ENCODE measurements at regions not wholly inside any gene's neighbourhood (a gene's known extent, or its start where the extent isn't known, plus 50 kb on each side); places are given as distances from the start of the nearest gene placed in this dataset.

DNA sequence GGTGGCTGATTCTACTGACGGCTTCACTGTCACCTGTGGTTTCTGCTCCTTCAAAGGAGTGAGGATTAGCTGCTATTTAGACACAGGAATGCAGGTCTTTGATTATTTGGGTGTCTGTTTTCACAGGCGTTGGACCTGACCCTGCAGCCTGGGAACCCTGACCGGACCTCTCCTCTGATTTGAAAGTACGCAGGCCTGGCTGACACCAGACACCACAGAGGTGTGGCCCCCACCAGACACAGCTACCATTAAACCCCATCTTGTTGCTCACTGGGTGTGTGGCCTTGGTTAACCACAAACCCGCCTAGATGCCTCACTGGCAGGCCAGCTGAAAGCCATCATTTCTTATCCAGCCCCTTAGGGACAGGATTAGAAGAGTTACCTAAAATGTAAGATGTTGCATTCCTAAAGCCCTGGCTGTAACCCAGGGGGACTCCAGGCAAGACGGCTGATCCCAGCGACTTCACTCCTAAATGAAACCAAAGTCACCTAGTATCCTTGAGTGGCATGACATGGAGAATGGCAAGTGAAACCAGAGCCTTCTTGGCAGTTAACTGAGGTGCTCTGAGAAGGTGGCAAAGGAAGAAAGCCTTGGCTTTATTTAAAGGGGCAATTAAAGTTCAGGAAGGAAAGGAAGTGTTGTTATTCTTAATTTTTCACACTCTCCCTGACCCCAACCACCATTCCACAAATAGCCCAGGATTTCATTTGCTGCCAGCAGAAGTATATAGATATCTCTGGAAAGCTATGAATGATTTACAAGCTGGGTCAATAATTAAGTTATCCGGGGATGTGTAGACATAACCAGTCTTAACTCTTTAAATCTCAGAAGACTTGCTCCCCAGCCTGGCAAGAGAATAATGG is 169.9 kb downstream of the QRSL1 start:
- Histone ChIP-seq H3K27ac (no peak overlapping the region), H3K4me3 (no peak overlapping the region)

DNA sequence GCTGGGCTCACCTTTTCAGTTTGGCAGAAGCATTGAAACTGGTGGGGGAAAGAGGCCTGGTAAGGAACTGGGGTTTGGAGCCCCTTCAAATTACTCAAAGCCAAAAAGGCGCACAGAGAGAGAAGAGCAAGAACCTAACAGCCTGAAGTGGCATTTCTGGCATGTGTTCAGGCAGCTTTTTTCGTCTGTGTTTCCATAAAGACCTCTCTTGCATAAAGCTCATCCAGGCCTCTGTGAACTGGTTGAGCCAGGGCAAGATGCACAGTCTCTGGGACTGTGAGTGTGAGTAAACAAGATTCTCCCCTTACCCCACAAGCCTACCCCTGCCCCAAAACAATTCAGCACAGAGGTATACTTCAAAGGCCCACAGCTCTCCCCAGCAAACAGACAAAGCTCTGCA is 167.8 kb downstream of the QRSL1 start:
- no peaks in the 10 kb centered on the region for H3K9me3 ChIP-seq
- no peaks in the 10 kb centered on the region for H3K36me3 ChIP-seq
- no peak overlapping the region for H3K4me3 ChIP-seq
- no peaks in the 10 kb centered on the region for H3K27me3 ChIP-seq
- H3K27ac ChIP-seq, result no peak overlapping the region
- DNase-seq (ENCODE audit: low spot score in 2 of 2), result no peak
- intact Hi-C loops (cut with DNase I), result no loop called here
- H3K4me1 ChIP-seq, result no peaks in the 10 kb centered on the region
- TF ChIP-seq, protein P1, sequence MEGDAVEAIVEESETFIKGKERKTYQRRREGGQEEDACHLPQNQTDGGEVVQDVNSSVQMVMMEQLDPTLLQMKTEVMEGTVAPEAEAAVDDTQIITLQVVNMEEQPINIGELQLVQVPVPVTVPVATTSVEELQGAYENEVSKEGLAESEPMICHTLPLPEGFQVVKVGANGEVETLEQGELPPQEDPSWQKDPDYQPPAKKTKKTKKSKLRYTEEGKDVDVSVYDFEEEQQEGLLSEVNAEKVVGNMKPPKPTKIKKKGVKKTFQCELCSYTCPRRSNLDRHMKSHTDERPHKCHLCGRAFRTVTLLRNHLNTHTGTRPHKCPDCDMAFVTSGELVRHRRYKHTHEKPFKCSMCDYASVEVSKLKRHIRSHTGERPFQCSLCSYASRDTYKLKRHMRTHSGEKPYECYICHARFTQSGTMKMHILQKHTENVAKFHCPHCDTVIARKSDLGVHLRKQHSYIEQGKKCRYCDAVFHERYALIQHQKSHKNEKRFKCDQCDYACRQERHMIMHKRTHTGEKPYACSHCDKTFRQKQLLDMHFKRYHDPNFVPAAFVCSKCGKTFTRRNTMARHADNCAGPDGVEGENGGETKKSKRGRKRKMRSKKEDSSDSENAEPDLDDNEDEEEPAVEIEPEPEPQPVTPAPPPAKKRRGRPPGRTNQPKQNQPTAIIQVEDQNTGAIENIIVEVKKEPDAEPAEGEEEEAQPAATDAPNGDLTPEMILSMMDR (IDR thresholded peaks at IDR 0.05), result no peak

More for the DNA sequence above, 169.9 kb downstream of the QRSL1 start:
- H3K36me3 ChIP-seq, result no peaks in the 10 kb centered on the region
- intact Hi-C loops (cut with DNase I), result no loop called here
- no peaks in the 10 kb centered on the region for H3K9me3 ChIP-seq
- no peak for DNase-seq (ENCODE audit: low spot score in 2 of 2)
- TF ChIP-seq, protein P1 (IDR thresholded peaks at IDR 0.05), result no peak
- H3K4me1 ChIP-seq, result no peaks in the 10 kb centered on the region
- H3K27me3 ChIP-seq, result no peaks in the 10 kb centered on the region

DNA sequence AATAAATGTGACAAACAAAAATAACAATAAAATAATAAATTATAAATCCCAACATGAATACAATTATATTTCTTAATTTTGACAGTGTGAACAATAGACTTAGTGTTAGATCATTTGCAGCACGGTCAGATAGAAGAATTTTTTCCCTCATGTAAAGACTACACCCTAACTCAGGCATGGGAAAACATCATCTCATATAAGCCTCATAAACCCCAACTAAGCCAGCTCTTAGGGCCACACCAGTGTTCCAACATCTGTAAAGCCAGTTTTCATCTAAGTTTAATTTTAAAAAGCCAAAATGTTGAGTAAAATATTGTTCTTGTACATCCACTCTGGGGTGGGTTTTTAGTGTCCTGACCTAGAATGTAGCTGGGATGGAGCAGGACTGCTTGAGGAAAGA is 167.4 kb downstream of the QRSL1 start:
- intact Hi-C loops (cut with DNase I), result no loop called here
- H3K4me1 ChIP-seq, result no peaks in the 10 kb centered on the region
- H3K4me3 ChIP-seq, result no peak overlapping the region
- TF ChIP-seq, protein P1 (IDR thresholded peaks at IDR 0.05), result no peak
- no peaks in the 10 kb centered on the region for H3K36me3 ChIP-seq
- no peaks in the 10 kb centered on the region for H3K9me3 ChIP-seq
- no peak overlapping the region for H3K27ac ChIP-seq
- no peak for DNase-seq (ENCODE audit: low spot score in 2 of 2)
- H3K27me3 ChIP-seq, result no peaks in the 10 kb centered on the region

DNA sequence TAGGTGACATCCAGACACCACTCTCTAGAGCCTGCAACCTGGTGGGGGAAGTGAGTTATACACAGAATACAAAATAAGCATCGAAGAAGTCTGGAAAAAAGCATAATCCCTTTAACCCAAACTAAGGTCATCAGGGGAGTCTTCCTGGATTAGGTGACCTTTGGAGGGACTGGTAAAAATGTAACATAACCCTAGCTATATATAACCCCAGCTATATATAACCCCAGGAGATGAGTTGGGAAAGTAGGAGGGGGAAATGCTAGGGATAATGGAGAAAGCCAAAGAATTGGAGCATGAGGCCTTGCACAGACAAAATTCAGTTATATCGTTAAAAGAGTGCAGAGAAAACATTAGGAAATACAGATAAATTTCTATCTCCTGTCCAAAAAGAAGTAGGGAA is 164.8 kb downstream of the QRSL1 start:
- intact Hi-C loops (cut with DNase I), result no loop called here

DNA sequence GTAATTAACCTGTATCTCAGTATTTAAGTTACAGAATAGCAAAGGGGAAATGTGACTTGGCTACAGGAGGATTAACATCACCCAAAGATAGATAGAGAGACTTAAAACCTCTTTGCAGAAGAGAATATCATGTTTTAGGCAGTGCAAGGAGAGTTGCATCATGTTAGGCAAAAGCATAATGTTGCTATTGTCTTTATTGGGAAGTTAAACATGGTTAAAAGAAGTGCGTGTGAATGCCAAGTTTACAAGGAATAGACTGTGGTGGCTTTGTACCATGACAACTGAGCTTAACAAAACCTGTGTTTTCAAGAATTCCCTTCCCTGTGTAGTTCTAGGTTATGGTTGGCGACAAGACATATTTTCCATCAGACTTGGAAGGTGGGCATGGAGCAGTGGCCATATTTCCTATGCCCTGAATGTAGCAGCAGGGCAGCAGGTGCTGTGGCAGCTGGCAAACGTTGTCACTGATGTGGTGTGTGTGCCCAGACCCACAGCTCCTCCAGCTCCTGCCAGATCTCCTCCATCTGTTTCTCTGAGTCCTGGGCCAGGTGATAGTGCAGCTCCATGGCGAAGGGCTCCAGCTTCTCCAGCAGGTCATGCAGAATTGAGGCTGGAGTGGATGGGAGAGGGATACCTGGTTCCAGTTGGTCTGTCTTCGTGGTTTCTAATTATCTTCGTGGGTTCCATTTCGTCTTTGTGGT is 163.3 kb downstream of the QRSL1 start:
- Histone ChIP-seq H3K27me3 (no peaks in the 10 kb centered on the region), H3K4me1 (no peaks in the 10 kb centered on the region), H3K9me3 (no peaks in the 10 kb centered on the region), H3K27ac (no peak overlapping the region), H3K4me3 (no peak overlapping the region), H3K36me3 (no peaks in the 10 kb centered on the region)
- TF ChIP-seq, protein P1 (IDR thresholded peaks at IDR 0.05), result no peak
- DNase-seq (ENCODE audit: low spot score in 2 of 2), result no peak
- intact Hi-C loops (cut with DNase I), result no loop called here

More for the DNA sequence above, 164.8 kb downstream of the QRSL1 start:
- Histone ChIP-seq H3K4me3 (no peak overlapping the region), H3K4me1 (no peaks in the 10 kb centered on the region), H3K36me3 (no peaks in the 10 kb centered on the region), H3K9me3 (no peaks in the 10 kb centered on the region), H3K27me3 (no peaks in the 10 kb centered on the region), H3K27ac (no peak overlapping the region)
- TF ChIP-seq, protein P1 (IDR thresholded peaks at IDR 0.05), result no peak
- DNase-seq (ENCODE audit: low spot score in 2 of 2), result no peak

All from ascending aorta (tissue), 2 donors.